Mammary epithelial cell (primary cell): ENCODE measurements at regions not wholly inside any gene's neighbourhood (a gene's known extent, or its start where the extent isn't known, plus 50 kb on each side); places are given as distances from the start of the nearest gene placed in this dataset.

Experiments used
- CTCF ChIP-seq, 2 donors: IDR thresholded peaks in 1 of 2; conservative IDR thresholded peaks in 1 of 2; 2 replicates each; pipeline ENCODE4 v1.5.1; 2011 to 2012; ENCODE audit warnings: inconsistent platforms in 2 of 2, low read length in 2 of 2, mild to moderate bottlenecking in 2 of 2, control low read depth in 1 of 2, low read depth in 1 of 2; ENCODE audit not compliant: insufficient read depth in 1 of 2; ENCODE audit errors: extremely low read depth in 1 of 2
- EZH2 ChIP-seq: IDR thresholded peaks from 2 replicates; pipeline ENCODE4 v1.6.1; 2012; ENCODE audit warnings: low read length, inconsistent platforms, borderline replicate concordance

GRCh38 chr16:54203851-54204505 is 82.6 kb downstream of the IRX3 start:
- TF ChIP-seq CTCF (conservative IDR thresholded peaks at IDR 0.05 in 1 of 2, IDR thresholded peaks at IDR 0.05 in 1 of 2; ENCODE audit: extremely low read depth in 1 of 2, insufficient read depth in 1 of 2, low read depth in 1 of 2, low read length in 2 of 2) (no peak), EZH2 (no peak)
